NOMO-1 treated with DMSO at 0.1 percent for 48 hours (cell line): ENCODE measurements at regions not wholly inside any gene's neighbourhood (a gene's known extent, or its start where the extent isn't known, plus 50 kb on each side); places are given as distances from the start of the nearest gene placed in this dataset.

ENCODE experiments used
- DNase-seq: peaks from one replicate; lab custom pipeline; 2025; ENCODE audit not compliant: unreplicated experiment; lab: John Stamatoyannopoulos, UW

GRCh38 chr10:31754803-31755624, 173.6 kb downstream of the ARHGAP12 start:
- DNase-seq: no peak

- DNase-seq: no peak
Observed at GRCh38 chr10:31753681-31754080, 174.9 kb downstream of the ARHGAP12 start.

GRCh38 chr10:31752170-31752569, 176.5 kb downstream of the ARHGAP12 start:
- DNase-seq: no peak

GRCh38 chr10:31751738-31752080, 176.9 kb downstream of the ARHGAP12 start:
- no peak for DNase-seq

GRCh38 chr10:31751051-31751737, 177.4 kb downstream of the ARHGAP12 start:
- DNase-seq: peak; percentile 56

- DNase-seq: no peak
Observed at GRCh38 chr10:31749981-31750840, 178.4 kb downstream of the ARHGAP12 start.

- DNase-seq: no peak
Observed at GRCh38 chr10:31749301-31749700, 179.3 kb downstream of the ARHGAP12 start.

GRCh38 chr10:31745612-31746376, 182.8 kb downstream of the ARHGAP12 start:
- peak; percentile 11 for DNase-seq

GRCh38 chr10:31744025-31744424, 184.6 kb downstream of the ARHGAP12 start:
- no peak for DNase-seq

GRCh38 chr10:31742255-31742654, 186.4 kb downstream of the ARHGAP12 start:
- no peak for DNase-seq

GRCh38 chr10:31741473-31741872, 187.2 kb downstream of the ARHGAP12 start:
- DNase-seq: no peak

GRCh38 chr10:31739711-31740110, 188.9 kb downstream of the ARHGAP12 start:
- no peak for DNase-seq

- no peak for DNase-seq
Observed at GRCh38 chr10:31739146-31739545, 189.5 kb downstream of the ARHGAP12 start.

- DNase-seq: no peak
Observed at GRCh38 chr10:31731711-31732110, 196.9 kb downstream of the ARHGAP12 start.

GRCh38 chr10:31730776-31731175, 197.9 kb downstream of the ARHGAP12 start:
- no peak for DNase-seq

- DNase-seq: no peak
Observed at GRCh38 chr10:31728698-31729224, 199.9 kb downstream of the ARHGAP12 start.

- no peak for DNase-seq
Observed at GRCh38 chr10:31725436-31725835, 203.2 kb downstream of the ARHGAP12 start.

GRCh38 chr10:31724296-31724695, 204.3 kb downstream of the ARHGAP12 start:
- DNase-seq: no peak

- no peak for DNase-seq
Observed at GRCh38 chr10:31723106-31723750, 205.4 kb downstream of the ARHGAP12 start.

GRCh38 chr10:31721096-31721495, 207.5 kb downstream of the ARHGAP12 start:
- DNase-seq: no peak
